Renal cortical epithelial cell (primary cell): ENCODE measurements at regions not wholly inside any gene's neighbourhood (a gene's known extent, or its start where the extent isn't known, plus 50 kb on each side); places are given as distances from the start of the nearest gene placed in this dataset.

Experiments used
- DNase-seq: peaks from one replicate; pipeline ENCODE4 v3.0.0-alpha.2; 2011; ENCODE audit warnings: low read depth

DNA sequence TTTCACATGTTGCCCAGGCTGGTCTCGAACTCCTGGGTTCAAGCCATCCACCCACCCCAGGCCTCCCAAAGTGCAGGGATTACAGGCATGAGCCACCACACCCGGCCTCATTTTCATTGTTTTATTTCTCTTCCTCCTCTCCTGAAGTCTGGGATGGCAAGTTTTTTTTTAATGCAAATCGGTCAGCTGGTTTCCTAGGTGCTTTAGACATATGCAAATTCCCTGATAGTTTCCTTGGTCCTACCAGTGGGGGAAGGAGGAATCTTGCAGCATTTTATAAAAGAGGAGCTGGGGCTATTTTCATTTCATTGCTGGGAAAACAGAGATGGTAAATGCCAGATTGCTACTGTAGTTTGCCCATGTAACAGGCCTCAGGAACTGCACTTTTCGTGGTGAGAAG is 179.4 kb downstream of the ACTL7B start:
- DNase-seq = no peak

DNA sequence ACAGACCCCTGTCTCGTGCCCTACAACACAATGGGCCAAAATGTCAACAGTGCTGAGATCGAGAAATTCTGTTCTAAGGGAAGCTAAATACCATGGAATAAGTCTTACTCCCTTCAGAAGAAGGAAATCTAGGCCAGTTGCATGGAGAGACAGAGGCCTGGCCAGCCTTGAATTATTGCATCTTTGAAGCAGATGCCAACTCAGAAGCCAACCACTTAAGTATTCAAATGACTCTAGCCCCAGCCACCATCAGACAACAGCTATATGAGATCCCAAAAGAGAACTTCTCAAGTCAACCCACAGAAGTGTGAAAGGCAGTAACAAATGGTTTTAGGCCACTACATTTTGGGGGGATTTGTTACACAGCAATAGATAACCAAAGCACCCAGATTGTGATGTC is 180.1 kb downstream of the ACTL7B start:
- no peak for DNase-seq

DNA sequence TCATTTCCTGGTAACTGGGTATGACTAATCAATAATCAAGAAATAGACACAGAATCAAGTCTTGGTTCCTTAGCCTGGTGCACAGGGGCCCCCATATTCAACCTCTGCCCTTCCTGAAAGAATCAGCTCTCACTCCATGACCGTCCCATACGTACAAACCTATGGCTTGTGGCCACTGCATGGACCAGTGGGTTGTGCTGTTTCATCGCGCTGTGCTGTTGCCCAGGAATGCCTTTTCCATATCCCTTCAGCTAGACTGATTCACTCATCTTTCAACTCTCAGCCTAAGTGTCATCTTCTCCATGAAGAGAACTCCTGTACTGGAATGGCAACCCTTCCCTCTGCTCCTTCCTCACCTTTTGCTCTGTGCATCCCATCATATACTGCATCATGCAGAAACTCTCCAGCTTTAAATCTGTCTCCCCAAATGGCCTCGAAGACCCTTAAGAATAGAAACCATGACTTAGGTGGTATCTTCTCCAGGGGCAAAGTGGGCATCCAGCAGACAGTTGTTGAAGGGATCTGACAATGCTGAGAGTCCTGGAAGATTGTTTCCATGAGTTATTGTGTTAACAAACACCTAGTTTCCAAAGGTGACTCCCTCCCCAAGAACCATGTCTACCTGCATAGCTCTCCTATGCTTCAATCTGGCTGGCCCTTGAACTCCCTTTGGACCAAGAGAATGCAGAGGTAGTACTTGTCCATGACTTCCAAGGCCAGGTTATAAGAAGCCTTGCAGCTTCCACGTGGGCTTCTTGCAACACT is 180.8 kb downstream of the ACTL7B start:
- DNase-seq = no peak

DNA sequence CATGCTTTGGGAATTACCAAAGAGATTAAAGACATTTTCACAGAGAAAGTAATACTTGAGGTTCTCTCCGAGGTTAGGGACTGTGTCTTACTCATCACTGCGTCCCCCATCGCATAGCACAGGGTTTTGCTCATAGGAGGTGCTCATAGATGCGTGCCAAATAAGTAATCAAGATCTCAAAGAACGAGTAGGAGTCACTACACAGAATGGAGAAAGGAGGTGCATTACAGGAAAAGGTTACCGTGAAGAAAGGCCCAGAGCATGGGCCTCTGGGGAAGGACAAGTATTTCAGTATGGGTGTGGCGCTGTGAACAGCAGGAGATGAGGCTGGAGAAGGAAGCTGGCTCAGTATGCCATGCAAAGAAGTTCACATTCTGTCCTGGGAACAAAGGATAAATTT is 182.4 kb downstream of the ACTL7B start:
- DNase-seq = no peak

DNA sequence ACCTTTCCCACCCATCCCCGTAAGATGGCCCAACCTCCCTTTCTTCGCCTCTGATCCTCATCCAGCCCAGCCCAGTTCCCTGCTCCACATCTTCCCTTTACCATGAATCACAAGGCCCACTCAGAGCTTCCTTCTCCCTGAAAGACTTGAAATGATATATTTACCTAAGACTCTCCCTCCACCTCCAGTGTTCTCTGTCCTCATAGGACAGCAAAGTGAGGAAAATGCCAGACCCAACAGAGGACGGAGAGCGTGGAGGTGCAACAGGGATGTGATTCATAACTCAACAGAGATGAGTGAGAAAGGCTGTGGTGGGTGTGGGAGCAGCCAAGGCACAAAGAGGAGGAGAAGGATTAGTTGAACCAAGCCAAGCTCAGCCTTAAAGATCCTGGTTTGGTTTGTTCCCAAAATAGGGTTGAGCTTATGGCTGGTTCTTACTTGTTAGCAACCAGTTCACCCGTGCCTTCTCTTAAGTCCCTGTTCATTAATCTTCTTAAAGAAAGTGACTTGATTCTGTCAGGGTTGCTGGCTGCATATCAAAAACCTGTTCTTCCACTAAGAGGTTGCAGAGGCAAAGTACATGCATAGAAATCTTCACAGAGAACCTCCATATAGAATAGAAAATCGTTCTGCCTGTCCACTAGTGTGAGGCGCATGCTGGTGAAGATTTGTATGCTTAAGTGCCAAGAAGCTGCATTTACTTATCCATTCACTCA is 183.2 kb downstream of the ACTL7B start:
- no peak for DNase-seq

DNA sequence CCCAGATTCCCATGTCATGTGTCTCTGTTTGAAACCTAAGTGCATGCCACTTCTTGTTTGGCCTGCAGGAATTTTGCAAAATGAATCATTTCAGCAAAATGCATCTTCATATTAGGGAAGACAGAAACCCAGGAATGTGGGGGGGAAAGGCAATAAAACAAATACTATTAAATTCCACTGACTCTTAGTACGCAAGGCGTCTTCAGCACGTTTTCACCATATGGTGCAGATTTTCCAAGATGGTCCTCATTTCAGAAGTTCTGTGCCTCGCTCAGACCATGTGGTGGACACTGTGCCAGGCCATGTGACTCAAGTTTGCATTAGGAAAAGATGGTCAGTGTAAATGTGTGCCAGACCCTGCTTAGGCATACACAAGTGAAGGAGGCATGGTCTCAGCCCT is 184.0 kb downstream of the ACTL7B start:
- no peak for DNase-seq

DNA sequence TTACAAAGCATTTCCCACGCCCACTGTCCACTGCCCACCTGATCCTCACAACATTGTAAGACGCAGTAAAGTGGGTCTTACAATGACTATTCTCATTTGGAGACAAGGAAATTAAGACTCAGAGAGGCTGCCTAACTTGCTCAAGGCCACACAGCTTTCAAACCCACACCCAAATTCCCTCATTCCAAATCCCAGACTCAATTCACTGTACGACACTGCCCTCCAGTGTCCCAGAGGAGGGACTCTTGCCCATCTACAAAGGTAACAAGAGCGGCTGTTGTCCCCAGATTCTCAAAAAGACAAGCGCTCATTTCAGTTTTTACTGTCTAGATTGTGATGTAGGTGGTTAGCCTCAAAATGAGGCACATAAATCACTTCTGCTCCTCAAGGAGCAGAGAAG is 184.6 kb downstream of the ACTL7B start:
- DNase-seq = no peak

DNA sequence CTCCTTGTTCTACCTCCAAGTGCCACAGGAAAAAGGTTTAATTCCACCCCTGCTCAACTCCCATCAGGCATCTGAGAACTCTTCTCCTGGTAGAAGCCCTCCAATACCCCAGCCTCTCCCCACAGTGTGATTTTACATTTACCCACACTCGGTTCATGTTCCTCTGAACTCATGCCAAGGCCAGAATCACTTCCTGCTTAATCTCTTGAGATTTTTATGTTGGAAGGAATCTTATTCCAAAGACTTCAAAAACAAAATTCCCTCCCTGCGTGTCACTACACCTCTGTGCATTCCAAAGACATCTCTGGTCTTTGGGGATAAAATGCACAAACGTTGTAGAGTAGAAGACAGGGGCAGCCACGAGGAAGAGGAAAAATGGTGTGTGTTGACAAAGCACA is 186.8 kb downstream of the ACTL7B start:
- no peak for DNase-seq

DNA sequence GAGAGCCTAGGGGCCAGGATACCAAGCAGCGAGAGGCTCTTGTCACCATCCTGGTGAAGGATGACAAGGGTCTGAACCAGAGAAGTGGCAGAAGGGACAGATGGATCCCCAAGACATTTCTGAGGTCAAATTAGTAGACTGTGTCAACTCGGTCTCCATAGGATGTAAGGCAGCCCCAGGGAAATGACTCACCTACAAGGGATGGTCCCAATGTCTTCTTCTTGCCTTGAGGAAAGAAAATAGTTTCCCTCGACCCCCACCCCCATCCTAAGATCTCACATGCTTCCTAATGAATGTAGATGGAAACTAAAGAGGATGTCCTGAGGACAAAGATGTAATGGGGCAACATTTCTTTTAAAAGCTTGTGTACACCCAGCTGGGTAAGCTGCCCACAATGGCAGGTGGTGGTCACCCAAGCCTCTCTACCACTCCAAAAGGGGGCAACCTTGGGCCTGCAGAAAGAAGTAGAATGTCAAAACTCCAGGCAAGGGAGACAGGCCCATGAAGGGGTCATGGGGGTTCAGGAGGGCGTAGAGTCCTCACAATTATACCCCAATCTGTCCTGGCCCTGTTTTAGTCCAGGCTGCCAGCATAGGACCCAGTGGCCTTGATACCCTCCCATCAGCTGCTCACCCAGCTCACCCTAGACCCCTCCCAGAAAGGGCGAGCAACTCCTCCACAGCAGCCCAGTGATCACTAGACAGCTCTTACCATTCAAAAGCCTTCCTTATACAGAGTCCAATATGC is 187.4 kb downstream of the ACTL7B start:
- no peak for DNase-seq

DNA sequence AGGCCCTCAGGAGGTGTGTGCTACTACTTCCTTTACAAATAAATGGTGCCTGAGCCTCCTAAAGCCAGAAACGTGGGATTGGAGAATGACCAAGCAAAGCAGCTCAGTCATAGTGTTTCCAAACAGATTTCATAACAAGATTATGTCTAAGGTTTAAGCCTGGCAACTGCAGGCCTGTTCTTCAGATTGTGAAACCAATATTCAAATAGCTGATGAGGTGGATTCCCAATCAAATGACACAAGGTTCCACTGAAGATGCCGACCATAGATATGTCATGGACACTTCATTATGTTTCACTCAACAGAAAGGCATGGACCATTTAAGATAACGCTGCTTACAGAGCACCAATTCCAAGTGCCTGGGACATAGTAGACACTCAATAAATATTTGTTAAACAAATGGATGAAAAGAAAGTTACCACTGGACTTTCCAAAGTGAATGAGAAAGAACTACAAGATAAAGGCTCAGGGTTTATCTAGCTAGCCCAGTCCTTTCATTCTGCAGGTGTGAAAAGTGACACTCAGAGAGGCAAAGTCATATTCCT is 189.5 kb downstream of the ACTL7B start:
- DNase-seq = no peak

DNA sequence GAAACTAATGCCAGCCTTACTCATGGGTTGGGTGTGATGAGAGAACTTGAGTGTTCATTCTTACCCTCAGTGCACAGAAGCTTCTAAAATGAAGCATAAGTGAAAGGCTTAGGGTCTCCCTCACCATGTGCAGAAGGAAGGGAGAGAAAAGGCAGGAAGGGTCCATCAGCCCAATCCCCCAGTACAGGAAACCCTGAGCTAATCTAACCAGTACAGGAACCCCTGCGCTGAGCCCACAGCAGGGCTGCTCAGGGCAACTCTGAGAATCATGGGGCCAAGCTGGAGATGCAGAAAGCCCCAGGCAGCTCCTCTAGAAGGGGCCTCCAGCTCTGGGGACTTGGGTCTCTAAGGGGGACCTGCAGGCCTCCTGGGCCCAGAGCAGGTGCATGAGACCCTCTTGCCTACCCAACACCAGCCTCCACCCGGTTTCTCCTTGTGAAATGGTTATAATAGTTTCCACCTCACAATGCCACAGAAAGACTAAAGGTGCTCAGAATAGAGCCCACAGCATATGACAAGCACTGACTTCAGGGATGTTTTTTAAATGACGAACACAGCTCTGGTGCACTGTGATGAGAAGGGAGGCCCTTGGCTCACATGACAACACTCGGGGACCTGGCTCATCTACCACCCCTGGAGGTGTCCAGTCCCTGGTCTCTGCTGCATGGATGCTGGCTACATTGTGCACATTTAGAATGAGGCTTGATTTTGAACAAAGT is 190.1 kb downstream of the ACTL7B start:
- DNase-seq = no peak

DNA sequence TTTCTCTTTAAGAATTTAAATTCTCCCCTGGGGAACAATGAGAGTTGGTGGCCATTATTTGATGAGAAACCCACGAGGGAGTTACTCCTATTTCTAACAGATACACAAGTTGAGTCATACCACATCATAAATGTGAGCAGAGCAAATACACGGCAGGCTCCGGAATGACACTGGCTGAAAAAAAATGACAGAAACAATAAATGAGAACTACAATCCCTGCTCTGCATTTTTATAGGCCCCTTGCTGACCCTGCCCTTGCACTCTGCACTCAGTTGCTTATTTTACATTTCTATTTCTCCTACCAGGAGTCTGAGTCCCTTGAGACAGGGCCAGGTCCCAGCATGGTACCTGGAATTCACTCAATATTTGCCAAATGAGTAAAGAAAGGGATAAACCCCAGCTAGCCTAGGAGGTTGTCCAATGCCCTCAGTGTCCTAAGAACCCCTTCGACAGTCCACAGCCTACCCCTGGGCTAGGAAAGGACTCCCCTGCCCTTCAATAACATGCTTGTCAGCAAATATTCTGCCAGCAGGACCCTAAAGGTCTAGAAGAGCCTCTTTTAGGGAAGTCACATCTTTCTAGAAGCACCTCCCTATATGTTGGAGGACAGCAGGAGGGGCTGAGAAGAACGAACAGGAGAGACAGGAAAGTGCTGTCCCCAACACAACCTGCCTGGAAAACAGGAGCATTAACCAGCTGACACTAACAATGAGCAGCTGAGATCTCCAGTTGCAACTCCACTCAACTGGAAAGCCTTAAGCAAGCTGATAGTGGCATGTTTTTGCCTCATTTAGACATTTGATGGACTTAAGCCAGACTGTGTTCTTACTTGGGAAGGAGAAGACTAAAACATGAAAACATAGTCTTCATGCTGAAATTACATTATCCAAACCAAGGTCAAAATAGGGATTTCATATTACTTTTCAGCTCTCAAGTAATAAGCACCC is 191.2 kb downstream of the ACTL7B start:
- DNase-seq = no peak

DNA sequence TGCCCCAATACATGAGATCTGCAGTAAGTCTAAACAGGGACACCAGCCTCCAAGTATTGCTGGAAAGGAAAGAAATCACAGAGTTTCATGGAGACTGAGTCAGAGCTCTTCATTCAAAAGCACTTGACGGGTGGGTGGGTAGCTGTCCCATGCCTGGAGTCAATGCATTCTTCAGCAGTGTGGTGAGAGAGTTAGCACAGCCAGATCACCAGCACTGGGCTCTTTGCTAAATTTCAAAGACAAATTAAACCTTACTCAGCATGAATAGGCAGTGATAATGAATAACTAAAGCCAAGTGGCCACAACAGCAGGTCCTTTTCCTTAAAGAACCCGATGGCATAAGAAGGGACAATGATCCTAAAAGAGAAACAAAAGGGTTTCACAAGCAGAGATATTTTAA is 192.4 kb downstream of the ACTL7B start:
- no peak for DNase-seq

DNA sequence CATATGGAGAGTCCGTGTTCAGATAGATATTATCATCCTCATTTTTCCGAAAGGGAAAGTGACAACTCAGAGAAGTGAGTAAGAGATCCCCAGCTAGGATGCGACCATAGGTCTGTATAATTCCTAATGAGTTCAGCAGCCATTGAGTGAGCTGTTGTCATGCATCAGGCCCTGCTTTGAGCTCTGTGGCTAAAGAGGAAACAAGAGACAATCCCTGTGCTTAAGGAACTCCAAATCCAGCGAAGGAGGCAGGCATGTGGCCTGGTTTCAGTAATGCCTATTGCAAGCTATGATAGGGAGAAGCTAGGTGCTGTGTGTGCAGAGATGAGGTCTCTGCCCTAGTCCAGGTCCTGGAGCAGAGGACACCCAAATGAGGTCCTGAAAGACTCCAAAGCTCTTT is 192.8 kb downstream of the ACTL7B start:
- DNase-seq = no peak

DNA sequence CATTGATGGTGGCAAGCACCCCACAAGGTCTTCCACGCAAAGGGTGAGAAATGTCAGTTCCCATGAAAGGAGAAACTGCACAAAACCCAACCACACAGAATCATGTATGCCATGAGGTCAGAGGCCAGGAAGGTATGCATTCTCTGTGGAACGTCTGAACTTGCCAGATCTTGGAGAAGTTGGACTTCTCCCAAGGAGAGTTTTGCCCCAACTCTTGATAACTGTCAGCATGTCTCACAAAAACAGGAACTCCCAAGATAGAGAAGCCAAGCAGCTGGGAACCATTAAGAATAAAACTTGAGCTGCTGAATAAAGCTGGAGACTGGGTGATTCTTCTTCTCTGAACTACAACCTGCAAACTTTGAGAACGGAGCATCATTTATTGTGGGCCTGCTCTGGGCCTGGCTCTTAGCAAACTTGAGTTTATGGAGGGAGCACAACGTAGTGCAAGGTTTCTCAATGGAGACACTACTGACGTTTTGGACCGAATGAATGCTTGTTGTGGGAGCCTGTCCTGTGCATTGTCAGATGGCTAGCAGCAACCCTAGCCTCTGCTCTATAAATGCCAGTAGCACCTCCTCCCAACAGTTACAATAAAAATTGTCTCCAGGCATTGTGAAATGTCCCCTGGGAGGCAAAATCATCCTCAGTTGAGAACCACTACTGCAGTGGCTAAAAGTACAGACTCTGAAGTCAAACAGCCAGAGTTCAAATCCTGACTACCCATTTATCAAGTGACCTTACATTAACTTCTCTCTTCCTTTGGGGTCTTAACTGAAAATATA is 193.5 kb downstream of the ACTL7B start:
- no peak for DNase-seq

DNA sequence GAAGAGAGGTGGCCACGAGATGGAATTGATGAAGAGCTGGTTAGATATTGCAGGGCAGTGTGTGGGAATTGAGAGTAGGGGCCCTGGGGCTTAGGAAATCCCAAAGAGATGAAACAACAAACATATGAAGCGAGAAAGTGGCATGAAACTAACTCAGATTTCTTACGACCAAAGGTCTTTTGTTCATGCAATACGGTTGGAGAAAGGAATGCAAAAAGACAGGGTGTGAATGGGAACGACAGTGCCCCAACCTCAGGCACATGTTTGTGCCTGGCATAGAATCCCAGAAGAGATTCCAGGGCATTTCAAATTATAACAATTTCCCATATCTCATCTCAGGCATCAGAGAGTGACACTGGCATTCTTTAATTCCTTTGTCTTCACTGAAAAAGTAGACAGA is 199.2 kb downstream of the ACTL7B start:
- DNase-seq = no peak

DNA sequence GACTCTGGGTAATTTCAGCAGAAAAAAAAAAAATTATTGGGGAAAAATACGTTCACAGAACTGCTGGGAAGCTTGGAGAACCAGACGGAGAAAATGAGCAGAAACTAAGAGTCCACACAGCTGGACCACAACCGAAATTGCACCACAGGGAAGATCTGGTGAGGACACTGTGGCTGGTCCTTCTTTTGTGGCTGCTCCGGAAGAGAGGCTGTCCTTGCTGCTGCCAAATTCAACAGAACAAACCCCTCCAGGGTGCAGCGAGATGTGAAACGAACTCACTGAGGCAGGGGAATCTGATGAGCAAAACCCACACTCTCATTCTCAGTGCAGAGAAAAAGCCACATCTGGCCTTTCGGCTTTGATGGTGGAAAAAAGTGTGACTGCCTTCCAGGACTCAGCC is 200.0 kb downstream of the ACTL7B start:
- DNase-seq = no peak

DNA sequence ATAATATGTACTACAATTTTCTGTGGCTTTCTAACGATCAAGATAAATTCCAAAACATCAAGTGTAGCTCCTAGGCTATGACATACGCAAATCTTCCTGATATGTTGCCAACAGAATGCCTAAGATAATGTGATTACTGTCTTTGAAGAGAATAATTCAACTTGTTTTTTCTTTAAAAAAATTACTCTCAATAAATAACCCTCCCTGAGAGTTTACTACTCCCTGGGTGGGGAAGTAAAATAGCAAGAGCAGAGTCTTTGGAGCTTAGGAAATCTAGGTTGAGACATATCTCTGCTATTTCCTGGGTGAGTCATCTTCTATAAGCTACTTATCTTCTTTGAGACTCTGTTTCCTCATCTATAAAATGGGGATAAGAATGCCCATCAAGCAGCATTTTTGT is 201.2 kb downstream of the ACTL7B start:
- no peak for DNase-seq

DNA sequence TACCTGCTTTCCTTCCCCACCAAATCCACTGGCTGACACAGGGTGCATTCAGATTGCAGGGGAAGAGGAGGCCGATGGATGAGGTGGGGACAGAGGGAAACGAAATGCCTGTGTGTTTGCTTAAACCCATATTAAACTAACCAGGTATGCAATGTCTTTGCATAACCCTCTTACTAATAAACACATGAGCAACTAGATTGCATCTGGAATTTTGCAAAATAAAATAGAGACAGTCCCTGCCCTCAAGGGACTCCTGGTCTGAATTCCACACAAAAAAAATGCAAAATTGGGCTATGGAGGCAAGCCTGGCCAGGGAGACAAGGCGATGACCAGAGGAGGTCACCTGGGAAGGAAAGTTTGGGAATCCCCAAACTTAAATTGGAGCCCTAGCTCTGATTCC is 202.9 kb downstream of the ACTL7B start:
- DNase-seq = no peak

DNA sequence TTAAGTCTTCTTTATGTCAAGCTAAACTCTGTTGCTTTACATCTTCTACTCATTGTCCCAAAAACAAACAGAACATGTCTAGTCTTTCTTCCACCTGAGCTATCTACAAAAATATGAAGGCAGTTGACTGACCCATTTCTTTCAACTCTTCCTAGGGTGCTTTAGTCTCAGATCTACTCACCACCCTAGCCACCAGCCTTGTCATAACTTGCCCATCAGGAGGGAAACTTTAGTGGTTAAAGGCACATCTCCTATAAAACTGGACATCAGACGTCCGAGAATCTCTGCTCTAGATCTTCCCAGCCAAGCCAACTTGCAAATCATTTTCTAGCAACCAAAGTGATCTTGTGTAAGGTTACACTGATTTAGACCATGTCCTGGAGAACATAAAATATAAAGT is 205.0 kb downstream of the ACTL7B start:
- no peak for DNase-seq
